Chondrocyte (in vitro differentiated cells): ENCODE measurements at regions not wholly inside any gene's neighbourhood (a gene's known extent, or its start where the extent isn't known, plus 50 kb on each side); places are given as distances from the start of the nearest gene placed in this dataset.

Experiments
- DNase-seq: peaks from one replicate; pipeline ENCODE4 v3.0.0; 2021; ENCODE audit warnings: mixed read lengths, low spot score
- H3K27ac Mint-ChIP-seq: one replicate; pipeline ENCODE4 v1.8.0; 2021; ENCODE audit warnings: mild to moderate bottlenecking, moderate library complexity, mixed read lengths; ENCODE audit not compliant: unreplicated experiment
- H3K27me3 Mint-ChIP-seq: 2 replicates; pipeline ENCODE4 v1.8.0; 2021; ENCODE audit warnings: low read depth, mixed read lengths
- H3K36me3 Mint-ChIP-seq: 2 replicates; pipeline ENCODE4 v1.8.0; 2021; ENCODE audit warnings: low read depth, mixed read lengths
- H3K4me1 Mint-ChIP-seq: 2 replicates; pipeline ENCODE4 v1.8.0; 2021; ENCODE audit warnings: low read depth, mild to moderate bottlenecking, mixed read lengths
- H3K4me3 Mint-ChIP-seq: one replicate; pipeline ENCODE4 v1.8.0; 2021; ENCODE audit warnings: mild to moderate bottlenecking, moderate library complexity, mixed read lengths; ENCODE audit not compliant: unreplicated experiment
- H3K9me3 Mint-ChIP-seq: 2 replicates; pipeline ENCODE4 v1.8.0; 2021; ENCODE audit warnings: low read depth, mixed read lengths
- TF ChIP-seq, protein P1 (sequence below): fragments of 200-600 bp; sonication (generic); IDR thresholded peaks from 2 replicates; pipeline ENCODE4 v1.5.0; 2021; ENCODE audit warnings: antibody characterized with exemption, mild to moderate bottlenecking, moderate library complexity

DNA sequence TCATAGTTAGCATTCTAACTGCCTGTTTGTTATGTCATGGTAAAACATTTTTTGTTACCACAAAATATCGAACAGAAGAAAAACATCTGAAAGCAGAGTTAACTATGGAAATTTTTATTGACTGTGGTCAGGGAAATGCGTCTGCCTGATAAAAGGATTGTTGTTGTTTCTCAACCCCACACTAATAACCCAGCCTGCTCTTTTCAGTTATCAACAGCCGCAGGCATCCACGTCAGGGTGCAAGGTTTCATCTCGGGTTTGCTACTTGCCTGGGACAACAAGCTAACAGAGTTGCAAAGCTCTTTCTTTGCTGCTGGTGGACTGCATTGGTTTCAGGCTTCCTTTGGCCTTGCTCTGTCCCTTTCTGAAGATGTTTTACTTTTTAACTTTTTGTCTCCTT, 969.2 kb downstream of the CDH18 start:
- no peak overlapping the region for H3K4me3 Mint-ChIP-seq
- TF ChIP-seq, protein P1, sequence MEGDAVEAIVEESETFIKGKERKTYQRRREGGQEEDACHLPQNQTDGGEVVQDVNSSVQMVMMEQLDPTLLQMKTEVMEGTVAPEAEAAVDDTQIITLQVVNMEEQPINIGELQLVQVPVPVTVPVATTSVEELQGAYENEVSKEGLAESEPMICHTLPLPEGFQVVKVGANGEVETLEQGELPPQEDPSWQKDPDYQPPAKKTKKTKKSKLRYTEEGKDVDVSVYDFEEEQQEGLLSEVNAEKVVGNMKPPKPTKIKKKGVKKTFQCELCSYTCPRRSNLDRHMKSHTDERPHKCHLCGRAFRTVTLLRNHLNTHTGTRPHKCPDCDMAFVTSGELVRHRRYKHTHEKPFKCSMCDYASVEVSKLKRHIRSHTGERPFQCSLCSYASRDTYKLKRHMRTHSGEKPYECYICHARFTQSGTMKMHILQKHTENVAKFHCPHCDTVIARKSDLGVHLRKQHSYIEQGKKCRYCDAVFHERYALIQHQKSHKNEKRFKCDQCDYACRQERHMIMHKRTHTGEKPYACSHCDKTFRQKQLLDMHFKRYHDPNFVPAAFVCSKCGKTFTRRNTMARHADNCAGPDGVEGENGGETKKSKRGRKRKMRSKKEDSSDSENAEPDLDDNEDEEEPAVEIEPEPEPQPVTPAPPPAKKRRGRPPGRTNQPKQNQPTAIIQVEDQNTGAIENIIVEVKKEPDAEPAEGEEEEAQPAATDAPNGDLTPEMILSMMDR, result no peak
- no peak overlapping the region for H3K27ac Mint-ChIP-seq
- H3K36me3 Mint-ChIP-seq, result no peaks in the 10 kb centered on the region
- no peak for DNase-seq
- peaks cover 3% of the 10 kb centered on the region for H3K9me3 Mint-ChIP-seq
- no peaks in the 10 kb centered on the region for H3K27me3 Mint-ChIP-seq
- no peaks in the 10 kb centered on the region for H3K4me1 Mint-ChIP-seq

DNA sequence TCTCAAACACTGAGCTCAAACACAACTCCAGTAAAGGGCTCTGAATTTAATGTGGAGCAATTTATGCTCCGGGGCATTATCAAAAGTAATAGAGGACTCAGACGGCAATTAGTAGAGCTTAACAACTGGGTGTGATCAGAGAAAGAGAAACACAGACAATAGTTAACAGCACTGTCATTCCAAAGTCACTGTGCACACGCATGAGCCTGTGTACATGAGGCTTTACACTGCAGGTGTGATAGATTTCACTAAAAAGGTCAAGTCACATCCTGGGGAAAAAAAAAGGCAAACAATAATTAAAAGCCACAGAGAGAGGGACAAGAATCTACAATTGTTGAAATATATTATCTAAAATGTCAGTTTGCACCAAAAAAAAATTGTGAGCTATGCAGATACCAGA, 956.5 kb downstream of the CDH18 start:
- H3K4me1 Mint-ChIP-seq, result no peaks in the 10 kb centered on the region
- no peak overlapping the region for H3K4me3 Mint-ChIP-seq
- no peaks in the 10 kb centered on the region for H3K36me3 Mint-ChIP-seq
- no peaks in the 10 kb centered on the region for H3K27me3 Mint-ChIP-seq
- H3K9me3 Mint-ChIP-seq, result peaks cover 4% of the 10 kb centered on the region
- no peak overlapping the region for H3K27ac Mint-ChIP-seq
- TF ChIP-seq, protein P1, result no peak
- DNase-seq, result no peak

DNA sequence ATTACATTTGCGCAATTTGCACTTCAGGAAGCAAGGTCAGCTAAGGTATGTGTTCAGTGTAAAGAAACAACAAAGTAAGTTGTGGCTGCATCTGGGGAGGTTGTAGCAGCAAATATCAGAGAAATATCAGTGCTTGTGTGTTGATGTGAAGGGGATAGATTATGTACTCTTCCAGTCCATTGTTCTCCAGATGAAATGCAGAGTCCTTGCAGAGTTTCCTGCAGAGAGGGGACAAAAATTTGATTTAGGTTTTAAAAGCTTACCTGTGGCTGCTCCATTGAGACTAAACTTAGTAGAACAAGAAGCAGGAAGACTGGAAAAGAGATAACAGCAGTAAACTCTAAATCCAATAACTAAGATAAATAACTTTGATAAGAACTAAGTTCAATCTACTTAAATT, 952.2 kb downstream of the CDH18 start:
- Mint-ChIP-seq H3K36me3 (no peaks in the 10 kb centered on the region), H3K4me1 (no peaks in the 10 kb centered on the region), H3K27ac (no peak overlapping the region), H3K27me3 (no peaks in the 10 kb centered on the region), H3K4me3 (no peak overlapping the region), H3K9me3 (no peaks in the 10 kb centered on the region)
- TF ChIP-seq, protein P1, result no peak
- DNase-seq, result no peak

DNA sequence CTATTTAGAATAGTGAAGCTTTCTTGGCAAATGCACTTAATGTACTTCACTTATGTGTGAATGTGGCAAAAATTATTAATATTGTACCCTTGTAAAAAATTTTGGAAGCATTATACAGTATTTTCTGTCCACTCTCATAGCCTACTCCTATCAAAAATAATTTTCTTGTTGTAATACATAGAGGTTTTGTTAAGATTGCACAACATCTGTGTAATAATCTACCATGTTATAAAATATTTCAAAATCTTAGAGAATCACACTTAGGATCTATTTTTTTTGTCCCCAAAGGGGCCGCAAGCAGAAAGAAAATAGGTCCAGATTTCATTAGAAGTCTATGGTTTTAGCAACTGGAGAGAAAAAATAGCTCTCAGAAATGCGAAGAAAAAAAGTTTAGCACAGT, 945.9 kb downstream of the CDH18 start:
- Mint-ChIP-seq H3K4me3 (no peak overlapping the region), H3K4me1 (no peaks in the 10 kb centered on the region), H3K27me3 (peaks cover 2% of the 10 kb centered on the region)

DNA sequence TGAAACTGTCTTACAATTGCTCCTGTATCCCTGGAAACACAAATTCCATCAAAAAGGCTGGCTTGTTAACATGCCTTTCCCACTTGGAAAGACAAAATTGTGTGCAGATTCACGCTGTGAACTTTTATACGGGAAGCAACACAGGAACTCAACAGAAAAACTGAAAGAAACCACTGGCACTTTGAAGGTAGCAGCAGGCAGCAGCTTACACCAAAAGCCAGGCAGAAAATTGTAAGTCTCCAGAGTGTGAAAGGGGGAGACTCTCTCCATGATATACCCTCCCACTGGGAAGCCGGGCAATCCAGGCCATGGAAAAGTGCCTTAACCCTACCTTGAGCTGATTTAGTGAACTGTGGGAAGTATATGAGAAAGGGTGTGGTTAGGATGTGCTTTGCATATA, 943.7 kb downstream of the CDH18 start:
- H3K27me3 Mint-ChIP-seq, result peaks cover 2% of the 10 kb centered on the region
- H3K4me1 Mint-ChIP-seq, result no peaks in the 10 kb centered on the region
- no peak for DNase-seq
- H3K36me3 Mint-ChIP-seq, result no peaks in the 10 kb centered on the region
- H3K27ac Mint-ChIP-seq, result no peak overlapping the region
- no peak overlapping the region for H3K4me3 Mint-ChIP-seq
- TF ChIP-seq, protein P1, result no peak
- H3K9me3 Mint-ChIP-seq, result no peaks in the 10 kb centered on the region

More for the DNA sequence above, 945.9 kb downstream of the CDH18 start:
- H3K9me3 Mint-ChIP-seq, result no peaks in the 10 kb centered on the region
- no peak for DNase-seq
- H3K27ac Mint-ChIP-seq, result no peak overlapping the region
- H3K36me3 Mint-ChIP-seq, result no peaks in the 10 kb centered on the region
- TF ChIP-seq, protein P1, result no peak
